Ecto neural progenitor cell (in vitro differentiated cells): ENCODE measurements at regions not wholly inside any gene's neighbourhood (a gene's known extent, or its start where the extent isn't known, plus 50 kb on each side); places are given as distances from the start of the nearest gene placed in this dataset.

ENCODE experiments used
- DNase-seq: peaks from one replicate; pipeline ENCODE4 v3.0.0-alpha.2; 2018; ENCODE audit warnings: low spot score

DNA sequence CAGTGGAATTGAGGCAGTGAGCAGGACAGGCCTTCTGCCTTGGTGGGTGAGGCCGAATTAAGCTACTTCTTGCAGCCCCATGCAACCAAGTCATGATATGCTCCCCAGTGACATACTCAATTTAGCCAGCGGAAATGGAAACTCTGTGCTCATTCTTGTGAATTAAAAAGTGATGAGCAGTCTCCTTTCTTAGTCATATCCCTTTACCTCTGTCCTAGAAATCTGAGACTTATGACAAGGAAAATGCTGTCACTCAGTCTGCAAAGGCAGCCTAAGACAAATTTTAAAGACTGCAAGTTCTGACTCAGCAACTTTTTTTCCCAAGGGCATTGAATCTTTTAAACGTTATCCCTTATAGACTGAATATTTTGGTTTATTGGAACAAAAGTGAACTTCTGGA lies 218.2 kb downstream of the SH3BP4 start:
- DNase-seq, result no peak

DNA sequence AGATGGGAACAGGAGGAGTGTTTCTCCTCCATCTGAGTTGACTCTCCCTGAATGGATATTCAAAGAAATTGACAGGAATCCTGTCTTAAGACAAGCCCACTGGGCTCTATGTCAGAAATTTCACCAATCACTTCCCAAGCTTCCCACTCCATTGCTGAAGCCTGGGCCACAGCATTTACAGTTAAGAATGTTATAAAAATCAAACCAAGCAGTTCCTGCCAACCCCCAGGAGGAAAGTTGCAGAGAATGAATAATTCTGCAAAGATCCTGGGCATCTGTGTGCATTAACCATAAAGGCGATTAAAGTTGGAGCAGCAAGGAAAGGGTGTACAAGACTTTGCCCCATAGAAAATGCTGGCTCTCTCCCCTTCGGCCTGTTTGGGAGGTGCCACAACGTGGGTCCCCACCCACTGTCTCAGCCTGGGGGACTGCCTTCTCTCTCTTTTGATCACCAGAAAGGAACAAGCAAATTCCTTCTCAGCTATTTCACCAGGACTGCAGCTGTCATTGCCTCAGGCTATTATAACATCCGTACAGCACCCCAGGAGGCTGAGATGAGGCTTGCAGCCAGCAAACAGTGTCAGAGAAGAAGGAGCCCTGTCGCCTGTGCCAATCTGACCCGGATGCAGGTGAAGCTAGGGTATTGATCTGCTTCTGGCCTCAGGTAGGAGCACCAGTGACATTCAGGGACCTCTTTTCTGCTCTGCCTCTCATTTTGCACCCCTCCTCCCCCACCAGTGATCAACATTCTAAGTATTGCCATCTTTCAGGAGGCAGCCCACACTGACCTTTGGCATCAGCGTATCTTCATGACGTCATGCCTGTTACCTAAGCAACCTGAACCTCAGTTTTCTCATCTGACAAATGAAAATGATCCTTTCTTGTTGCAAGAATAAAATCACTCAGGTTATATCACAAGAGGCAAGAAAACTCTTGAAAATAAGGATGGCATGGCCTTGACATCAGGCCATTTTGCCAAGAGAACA lies 219.0 kb downstream of the SH3BP4 start:
- DNase-seq, result peak; percentile 65

DNA sequence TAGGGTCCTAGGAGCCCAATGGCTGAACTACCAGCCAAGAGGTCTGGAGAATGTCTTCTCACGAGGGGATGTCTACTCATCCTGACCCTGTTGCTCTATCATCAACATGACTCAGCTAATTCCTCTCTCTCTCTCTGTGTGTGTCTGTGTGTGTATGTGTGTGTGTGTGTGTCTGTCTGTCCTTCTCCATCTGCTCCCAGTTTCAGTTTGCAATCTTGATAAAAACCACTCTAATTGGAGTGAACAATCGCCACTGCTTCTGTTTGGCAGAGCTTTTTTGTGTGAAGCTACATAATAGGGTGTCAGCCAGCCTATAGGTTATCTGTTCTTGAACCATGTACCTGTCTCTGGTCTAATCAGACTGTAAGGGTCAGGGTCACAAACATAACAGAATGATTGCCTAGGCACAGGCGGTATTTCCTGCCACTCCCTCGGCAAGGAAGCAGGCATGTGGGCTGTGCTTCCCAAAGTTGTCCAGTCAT lies 219.8 kb downstream of the SH3BP4 start:
- no peak for DNase-seq

DNA sequence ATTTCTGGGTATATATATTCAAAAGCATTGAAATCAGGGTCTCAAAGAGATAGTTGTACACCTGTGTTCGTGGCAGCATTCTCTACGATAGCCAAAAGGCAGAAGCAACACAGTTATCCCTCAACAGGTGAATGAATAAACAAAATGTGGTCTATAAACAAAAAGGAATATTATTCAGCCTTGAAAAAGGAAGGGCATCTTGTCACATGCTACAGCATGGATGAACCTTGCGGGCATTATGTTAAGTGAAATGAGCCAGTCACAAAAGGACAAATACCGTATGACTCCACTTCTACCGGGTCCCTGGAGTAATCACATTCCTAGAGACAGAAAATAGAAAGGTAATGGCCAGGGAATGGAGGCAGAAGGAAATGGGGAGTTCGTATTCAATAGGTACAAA lies 228.8 kb downstream of the SH3BP4 start:
- DNase-seq, result no peak

- no peak for DNase-seq
Observed at GRCh38 chr2:235183786-235184185, 232.0 kb downstream of the SH3BP4 start.

DNA sequence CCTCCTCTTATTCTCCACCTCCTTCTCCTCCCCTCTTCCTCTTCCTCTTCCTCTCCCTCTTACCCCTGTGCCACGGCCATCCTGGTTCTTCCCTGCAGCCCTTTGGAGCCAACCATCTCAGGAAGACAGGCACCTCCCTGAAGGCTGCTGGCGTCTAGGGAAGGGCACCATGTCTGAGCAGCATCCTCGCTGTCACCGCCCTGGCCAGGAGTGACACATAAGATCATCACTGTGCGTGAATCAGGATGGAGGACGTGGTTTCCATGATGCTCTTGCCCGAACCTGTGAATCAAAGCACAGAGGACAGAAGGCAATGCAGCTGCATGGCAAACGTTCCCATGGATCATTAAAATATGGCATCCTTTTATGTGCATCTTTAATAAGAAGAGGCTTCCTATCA lies 236.0 kb downstream of the SH3BP4 start:
- no peak for DNase-seq

DNA sequence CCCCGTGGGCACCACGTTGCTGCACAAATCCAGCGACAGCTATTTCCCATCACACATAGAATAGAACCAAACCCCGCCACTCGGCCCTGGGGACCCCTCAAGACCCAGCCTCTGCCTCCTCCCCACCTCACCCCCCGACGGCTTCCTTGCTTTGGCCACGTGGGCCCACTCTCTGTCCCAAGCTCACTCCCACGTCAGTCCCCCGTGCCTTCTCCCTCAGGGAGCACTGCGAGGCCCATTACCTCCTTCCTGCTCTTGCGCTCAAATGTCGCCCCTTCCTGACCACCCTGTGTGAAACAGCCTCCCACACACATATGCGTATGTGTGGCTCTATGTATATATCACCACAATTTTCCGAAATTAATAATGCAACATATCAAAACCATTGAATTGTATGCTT lies 239.7 kb downstream of the SH3BP4 start:
- DNase-seq, result no peak

GRCh38 chr2:235191978-235192377 lies 240.2 kb downstream of the SH3BP4 start:
- DNase-seq, result no peak

DNA sequence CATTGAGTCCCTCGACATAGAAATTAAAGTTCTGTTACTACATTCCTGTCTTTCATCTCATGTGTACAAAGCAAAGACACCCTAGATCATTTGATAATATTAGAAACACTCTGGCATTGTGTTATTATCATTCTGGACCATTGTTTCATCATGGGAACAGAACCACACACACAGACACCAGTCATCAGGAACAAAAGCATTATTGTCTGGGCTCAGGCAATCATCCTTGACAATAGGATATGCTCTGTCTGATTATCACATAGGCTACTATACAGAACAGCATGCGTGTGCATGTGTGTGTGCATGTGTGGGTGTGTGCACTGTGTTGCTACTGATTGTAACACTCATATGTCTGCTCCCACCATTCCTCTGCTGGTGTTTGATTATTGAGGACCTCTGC lies 242.5 kb downstream of the SH3BP4 start:
- DNase-seq, result no peak

- no peak for DNase-seq
Observed at GRCh38 chr2:235194836-235195235, 243.0 kb downstream of the SH3BP4 start.

DNA sequence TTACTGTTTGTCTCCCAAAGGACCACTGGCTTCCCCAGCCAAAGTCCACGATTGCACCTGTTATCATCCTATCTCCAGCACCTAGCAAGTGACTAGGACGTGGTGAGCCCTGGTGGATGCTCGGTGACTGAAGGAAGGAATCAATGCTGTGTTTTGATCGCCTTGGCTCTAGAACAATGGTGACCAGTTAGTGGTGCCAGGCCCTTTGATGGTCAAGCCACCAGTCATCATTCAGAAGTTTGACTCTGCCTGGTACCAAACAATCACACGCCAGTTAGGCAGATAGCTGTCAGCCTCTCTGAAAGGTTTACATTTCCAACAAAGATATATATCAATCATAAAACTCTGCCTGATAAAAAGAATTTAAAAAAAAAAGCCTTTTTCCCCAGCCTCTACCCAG lies 244.1 kb downstream of the SH3BP4 start:
- DNase-seq, result no peak

DNA sequence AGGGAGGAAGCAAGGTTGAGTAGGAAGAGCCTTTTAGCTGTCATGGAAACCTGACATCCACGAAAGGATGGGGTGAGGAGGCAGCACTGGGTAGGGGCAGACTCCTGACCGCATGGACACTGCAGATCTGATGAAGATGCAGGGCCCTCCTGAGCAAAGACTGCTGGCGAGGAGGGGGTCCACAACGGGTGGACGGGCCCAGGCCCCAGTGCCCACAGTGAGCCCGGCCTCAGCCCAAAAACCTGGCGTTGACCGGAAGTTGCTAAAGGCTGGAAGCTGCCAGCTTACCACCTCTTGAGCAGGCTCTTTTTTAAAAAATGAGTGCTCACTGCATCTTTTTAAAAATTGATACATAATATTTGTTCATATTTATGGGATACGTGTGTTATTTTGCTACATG lies 247.3 kb downstream of the SH3BP4 start:
- DNase-seq, result peak; percentile 26

DNA sequence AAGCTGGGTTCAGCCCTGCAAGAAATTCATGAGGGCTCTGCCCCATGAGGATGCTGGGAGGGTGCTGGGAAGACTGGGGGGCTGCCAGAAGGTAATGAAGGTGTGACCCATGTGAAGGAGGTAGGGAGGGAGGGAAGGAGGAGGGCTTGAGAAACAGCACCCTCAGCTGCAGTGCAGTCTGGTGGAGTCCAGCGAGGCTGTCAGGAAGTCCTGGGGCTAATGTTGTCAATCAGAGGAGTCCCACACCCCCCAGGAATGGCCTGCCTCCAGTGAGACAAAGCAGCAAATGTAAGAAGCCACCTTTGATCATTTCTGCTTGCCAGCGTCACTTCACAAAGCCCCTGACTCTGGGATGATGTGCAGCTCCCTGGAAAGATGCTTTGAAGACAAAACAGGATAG lies 248.4 kb downstream of the SH3BP4 start:
- peak; percentile 46 for DNase-seq

DNA sequence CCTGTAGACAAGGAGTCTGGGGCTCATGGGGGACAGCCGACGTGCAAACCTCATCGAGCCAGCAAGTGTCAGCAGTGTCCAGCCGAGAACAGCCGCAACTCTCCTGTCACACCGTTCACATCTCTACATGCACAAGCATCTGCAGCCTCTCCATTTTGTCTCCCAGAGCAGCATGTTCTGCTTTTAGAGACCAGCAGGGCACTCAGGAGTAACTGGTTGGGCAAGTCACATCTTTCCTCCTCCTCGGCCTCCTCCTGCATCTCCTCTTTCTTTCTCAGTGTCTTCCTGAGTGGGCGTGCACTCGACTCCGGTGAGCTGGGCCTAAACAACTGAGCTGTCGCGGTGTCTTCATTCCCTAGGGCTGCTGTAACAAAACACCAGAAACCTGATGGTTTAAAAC lies 249.9 kb downstream of the SH3BP4 start:
- peak; percentile 44 for DNase-seq

GRCh38 chr2:235204948-235205347 lies 253.1 kb downstream of the SH3BP4 start:
- peak; percentile 32 for DNase-seq

DNA sequence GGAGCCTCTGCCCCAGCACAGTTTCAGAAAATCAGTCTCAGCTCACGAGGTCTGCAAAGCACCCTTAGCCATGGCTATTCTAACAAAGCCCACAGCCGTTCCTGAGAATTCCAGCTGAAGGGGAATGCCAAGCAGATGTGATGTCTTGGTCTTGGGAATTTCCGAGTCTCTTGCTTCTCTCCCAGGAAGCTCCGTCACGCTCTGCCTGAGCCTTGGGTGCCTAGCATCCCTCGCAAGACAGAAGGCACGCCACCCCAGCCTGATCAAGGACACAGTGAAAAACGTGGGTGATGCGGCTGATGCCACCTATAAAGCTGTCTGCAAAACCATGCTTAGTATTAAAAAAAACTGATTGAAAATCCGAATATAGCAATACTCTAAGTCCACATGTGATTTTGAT lies 254.6 kb downstream of the SH3BP4 start:
- peak; percentile 30 for DNase-seq

DNA sequence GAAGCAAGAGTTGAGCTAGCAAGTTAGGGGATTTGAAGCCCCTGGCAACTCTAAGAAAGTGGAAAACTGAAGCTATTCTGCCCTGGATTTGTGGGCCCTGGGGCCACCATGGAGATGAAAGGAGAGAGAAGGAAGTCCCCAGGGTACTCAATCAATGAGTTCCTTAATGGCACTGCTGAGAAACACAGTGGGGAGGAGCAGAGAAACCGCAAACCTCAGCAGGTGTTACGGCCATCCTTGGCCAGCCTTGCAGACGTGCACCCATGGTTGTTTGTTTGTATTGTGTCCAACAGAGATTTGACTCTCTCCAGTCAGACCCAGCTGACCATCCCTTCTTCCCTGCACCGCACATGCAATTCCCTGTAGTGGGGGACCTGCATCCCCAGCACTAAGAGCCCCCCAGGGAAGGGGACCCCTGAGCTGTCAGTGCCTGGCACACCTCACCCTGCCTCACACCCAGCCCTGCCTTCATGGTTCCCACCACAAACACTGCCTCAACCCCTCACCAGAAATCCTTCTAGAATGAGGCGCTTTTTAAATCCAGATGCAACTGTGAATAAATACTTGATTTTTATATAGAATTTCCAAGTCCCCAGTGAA lies 255.3 kb downstream of the SH3BP4 start:
- peak; percentile 32 for DNase-seq

DNA sequence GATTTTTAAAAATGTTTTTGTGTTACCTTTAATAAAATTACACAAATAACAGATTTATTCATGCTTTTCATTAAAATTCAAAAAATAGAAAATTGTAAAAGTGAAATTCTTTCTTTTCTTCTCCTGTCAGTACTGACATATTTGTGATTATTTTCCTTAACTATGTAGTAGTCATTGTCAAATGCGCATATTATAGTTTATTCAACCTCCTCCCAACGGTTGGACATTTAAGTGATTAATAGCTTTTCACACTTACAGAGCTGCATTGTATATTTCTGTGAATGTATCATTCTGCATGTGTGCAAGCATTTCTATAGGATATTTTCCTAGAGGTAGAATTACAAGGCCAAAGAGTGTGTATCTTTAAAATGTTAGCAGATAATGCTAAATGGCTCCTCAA lies 259.2 kb downstream of the SH3BP4 start:
- no peak for DNase-seq

GRCh38 chr2:235212501-235213158 lies 260.8 kb downstream of the SH3BP4 start:
- peak; percentile 12 for DNase-seq

GRCh38 chr2:235215248-235215647 lies 263.4 kb downstream of the SH3BP4 start:
- DNase-seq, result peak; percentile 23

DNA sequence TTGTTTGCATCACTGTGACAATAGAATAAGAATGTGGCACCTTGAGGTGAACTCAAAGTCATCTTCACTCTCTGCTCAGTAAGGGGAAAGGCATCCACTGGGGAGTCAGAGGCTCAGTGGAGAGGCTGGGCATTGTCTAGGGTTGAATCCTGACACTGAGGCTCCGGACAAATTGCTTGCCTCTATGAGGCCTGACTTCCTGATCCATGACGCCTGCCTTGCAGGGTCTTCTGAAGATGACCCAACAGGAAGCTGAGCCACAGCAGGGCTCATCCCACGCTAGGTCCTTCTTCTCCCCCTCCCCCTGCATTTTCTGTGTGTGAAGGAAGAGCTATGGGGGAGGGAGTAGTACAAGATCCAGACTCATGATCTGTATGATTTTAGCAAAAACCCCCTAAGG lies 265.1 kb downstream of the SH3BP4 start:
- peak; percentile 23 for DNase-seq

DNA sequence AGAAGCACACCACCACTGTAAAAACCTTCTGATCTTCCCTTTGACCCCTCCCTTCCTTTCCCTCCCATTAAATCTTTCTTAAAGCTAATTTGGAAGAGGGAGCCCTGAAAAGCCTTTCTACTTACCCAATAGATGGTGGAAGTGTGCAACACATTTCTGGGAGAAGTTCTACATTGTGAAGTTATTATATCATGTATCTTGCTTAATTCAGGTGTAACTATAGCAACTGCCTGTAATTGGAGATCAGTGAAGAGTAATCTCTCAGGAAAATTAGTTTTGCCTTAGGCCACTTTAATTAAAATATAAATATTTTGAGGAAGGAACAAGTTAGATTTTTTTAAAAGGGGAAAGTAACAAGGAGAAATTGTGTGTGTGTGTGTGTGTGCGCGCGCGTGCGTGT lies 266.0 kb downstream of the SH3BP4 start:
- no peak for DNase-seq

DNA sequence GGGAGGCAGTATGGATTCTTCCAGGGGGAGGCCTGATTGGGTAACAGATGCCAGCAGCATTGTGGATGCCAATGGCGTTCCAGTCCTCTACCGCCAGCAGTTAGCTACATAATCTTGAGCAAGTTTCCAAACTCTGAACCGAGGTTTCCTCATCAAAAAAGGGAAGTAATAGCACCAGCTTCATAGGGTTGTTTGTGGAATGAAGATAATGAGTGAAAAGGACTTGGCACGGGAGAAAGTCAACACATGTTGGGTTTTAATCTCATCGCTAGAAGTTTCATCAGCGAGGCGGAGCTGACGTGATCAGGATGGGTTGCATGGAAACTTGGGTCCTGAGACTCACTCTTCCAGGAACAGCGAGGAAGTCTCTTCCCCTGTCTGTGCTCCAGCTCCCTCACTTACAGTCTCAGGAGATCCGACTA lies 266.7 kb downstream of the SH3BP4 start:
- DNase-seq, result peak; percentile 6
